OCI-LY7 (cell line): ENCODE measurements at regions not wholly inside any gene's neighbourhood (a gene's known extent, or its start where the extent isn't known, plus 50 kb on each side); places are given as distances from the start of the nearest gene placed in this dataset.
"Not testable (repeated sequence)": the region's sequence is repeated elsewhere in the genome, so short reads cannot be mapped to it uniquely, and the experiment has no call there.

ENCODE experiments used
- BruUV-seq: library from RNA; stranded (reverse); fragments of 400-500 nt; replicated peaks from 2 replicates; lab custom pipeline; 2021; lab: Mats Ljungman, UMichigan
- CTCF ChIA-PET: fragments of 300-600 bp; sonication (Branson Sonifier 250); formaldehyde crosslinking; loops from one replicate; lab custom pipeline; 2022; ENCODE audit warnings: antibody characterized with exemption; ENCODE audit not compliant: unreplicated experiment; lab: Charles Lee
- POLR2A ChIA-PET: fragments of 300-600 bp; sonication (Branson Sonifier 250); formaldehyde crosslinking; loops from one replicate; lab custom pipeline; 2022; ENCODE audit warnings: antibody characterized with exemption; lab: Charles Lee
- DNase-seq: peaks from one replicate; pipeline ENCODE4 v3.0.0-alpha.2; 2015; ENCODE audit warnings: low spot score
- H2AFZ ChIP-seq: fragments of 200-600 bp; sonication (generic), shearing (Covaris generic); 2 replicates; pipeline ENCODE4 v1.6.1; 2014; ENCODE audit warnings: mild to moderate bottlenecking, antibody characterized with exemption, low read length, moderate library complexity
- H3K27ac ChIP-seq: fragments of 200-600 bp; sonication (generic); 2 replicates; pipeline ENCODE4 v1.5.1; 2014; ENCODE audit warnings: mixed run types, low read depth, mild to moderate bottlenecking, moderate library complexity, low read length, inconsistent platforms; ENCODE audit not compliant: poor library complexity, severe bottlenecking
- H3K36me3 ChIP-seq: fragments of 200-600 bp; sonication (generic); 2 replicates; pipeline ENCODE4 v1.6.1; 2014; ENCODE audit warnings: mild to moderate bottlenecking, antibody characterized with exemption, low read length, moderate library complexity, mixed read lengths; ENCODE audit not compliant: insufficient read depth
- H3K4me1 ChIP-seq: fragments of 200-600 bp; sonication (generic); 2 replicates; pipeline ENCODE4 v1.5.1; 2014; ENCODE audit warnings: mild to moderate bottlenecking, low read length; ENCODE audit not compliant: insufficient read depth, poor library complexity, severe bottlenecking
- H3K4me2 ChIP-seq: fragments of 200-600 bp; sonication (generic); 2 replicates; pipeline ENCODE4 v1.6.1; 2014; ENCODE audit warnings: mild to moderate bottlenecking, low read length
- H3K4me3 ChIP-seq: fragments of 200-600 bp; sonication (generic); 2 replicates; pipeline ENCODE4 v1.5.1; 2014; ENCODE audit warnings: mild to moderate bottlenecking, low read depth, low read length; ENCODE audit not compliant: poor library complexity, severe bottlenecking
- H3K79me2 ChIP-seq: fragments of 200-600 bp; sonication (generic); 2 replicates; pipeline ENCODE4 v1.6.1; 2016; ENCODE audit warnings: low read depth, mild to moderate bottlenecking, low read length, moderate library complexity, mixed read lengths; ENCODE audit not compliant: insufficient read depth
- H3K9me2 ChIP-seq: fragments of 200-600 bp; sonication (generic); 2 replicates; pipeline ENCODE4 v1.6.1; 2016; ENCODE audit warnings: mild to moderate bottlenecking, low read length, mixed read lengths; ENCODE audit not compliant: insufficient read depth
- H3K9me3 ChIP-seq: fragments of 200-600 bp; sonication (generic); 2 replicates; pipeline ENCODE4 v1.6.1; 2014; ENCODE audit warnings: mild to moderate bottlenecking, mixed run types, low read length, mixed read lengths
- H4K20me1 ChIP-seq: fragments of 200-600 bp; sonication (generic); 2 replicates; pipeline ENCODE4 v1.6.1; 2014; ENCODE audit warnings: mild to moderate bottlenecking, antibody characterized with exemption, low read length, moderate library complexity, mixed read lengths; ENCODE audit not compliant: insufficient read depth
- EZH2phosphoT487 ChIP-seq: fragments of 200-600 bp; sonication (generic); IDR thresholded peaks from 2 replicates; pipeline ENCODE4 v1.6.1; 2018; ENCODE audit warnings: low read depth, borderline replicate concordance, mild to moderate bottlenecking, mixed run types, antibody characterized with exemption, low read length, moderate library complexity, mixed read lengths
- intact Hi-C: fragments of 100-400 bp; cut with micrococcal nuclease; formaldehyde crosslinking; loops from one replicate; pipeline ENCODE4 v1.10.0; 2022; ENCODE audit not compliant: unreplicated experiment
- TF ChIP-seq, protein P1 (sequence below): fragments of 200-600 bp; sonication (generic); conservative IDR thresholded peaks from 2 replicates; pipeline ENCODE4 v1.5.1; 2014; ENCODE audit warnings: mild to moderate bottlenecking, antibody characterized with exemption, low read length, moderate library complexity, mixed read lengths

- H3K9me3 ChIP-seq: no peaks in the 10 kb centered on the region
- ChIA-PET CTCF (no interaction called here), POLR2A (interaction anchor here (1.2 kb wide), 1 partner anchor 8 kb away, joined by 3 read pairs; no protein-coding TSS in a partner anchor)
- intact Hi-C loops: no loop called here
- no peak for DNase-seq
- no peak overlapping the region for H3K27ac ChIP-seq
- no peaks in the 10 kb centered on the region for H3K4me1 ChIP-seq
- H3K36me3 ChIP-seq: no peaks in the 10 kb centered on the region
- no TSS peak for BruUV-seq
- no peak overlapping the region for H3K4me2 ChIP-seq
- TF ChIP-seq, protein P1, sequence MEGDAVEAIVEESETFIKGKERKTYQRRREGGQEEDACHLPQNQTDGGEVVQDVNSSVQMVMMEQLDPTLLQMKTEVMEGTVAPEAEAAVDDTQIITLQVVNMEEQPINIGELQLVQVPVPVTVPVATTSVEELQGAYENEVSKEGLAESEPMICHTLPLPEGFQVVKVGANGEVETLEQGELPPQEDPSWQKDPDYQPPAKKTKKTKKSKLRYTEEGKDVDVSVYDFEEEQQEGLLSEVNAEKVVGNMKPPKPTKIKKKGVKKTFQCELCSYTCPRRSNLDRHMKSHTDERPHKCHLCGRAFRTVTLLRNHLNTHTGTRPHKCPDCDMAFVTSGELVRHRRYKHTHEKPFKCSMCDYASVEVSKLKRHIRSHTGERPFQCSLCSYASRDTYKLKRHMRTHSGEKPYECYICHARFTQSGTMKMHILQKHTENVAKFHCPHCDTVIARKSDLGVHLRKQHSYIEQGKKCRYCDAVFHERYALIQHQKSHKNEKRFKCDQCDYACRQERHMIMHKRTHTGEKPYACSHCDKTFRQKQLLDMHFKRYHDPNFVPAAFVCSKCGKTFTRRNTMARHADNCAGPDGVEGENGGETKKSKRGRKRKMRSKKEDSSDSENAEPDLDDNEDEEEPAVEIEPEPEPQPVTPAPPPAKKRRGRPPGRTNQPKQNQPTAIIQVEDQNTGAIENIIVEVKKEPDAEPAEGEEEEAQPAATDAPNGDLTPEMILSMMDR: no peak
- no peak for TF ChIP-seq EZH2phosphoT487
- no peak overlapping the region for H3K4me3 ChIP-seq
- H3K9me2 ChIP-seq: no peaks in the 10 kb centered on the region
- H2AFZ ChIP-seq: no peak overlapping the region
- H4K20me1 ChIP-seq: no peaks in the 10 kb centered on the region
- no peaks in the 10 kb centered on the region for H3K79me2 ChIP-seq
These were observed 83.9 kb upstream of the TSC22D2 start for GRCh38 chr3:150324245-150324644.

- CTCF ChIA-PET: no interaction called here
- BruUV-seq: no TSS peak
- Histone ChIP-seq H4K20me1 (no peaks in the 10 kb centered on the region), H3K36me3 (no peaks in the 10 kb centered on the region), H3K27ac (no peak overlapping the region), H2AFZ (no peak overlapping the region), H3K4me1 (no peaks in the 10 kb centered on the region), H3K9me2 (no peaks in the 10 kb centered on the region), H3K79me2 (no peaks in the 10 kb centered on the region), H3K4me2 (no peak overlapping the region), H3K9me3 (no peaks in the 10 kb centered on the region), H3K4me3 (no peak overlapping the region)
- DNase-seq: no peak
- POLR2A ChIA-PET: interaction anchor here (1.2 to 1.8 kb wide), 2 partner anchors 9 kb away, joined by 3 to 4 read pairs; no protein-coding TSS in a partner anchor
- no peak for TF ChIP-seq EZH2phosphoT487
- TF ChIP-seq, protein P1: no peak
- intact Hi-C loops: no loop called here
These were observed 84.3 kb upstream of the TSC22D2 start for GRCh38 chr3:150323770-150324169.

- CTCF ChIA-PET, H3K79me2 ChIP-seq, H3K9me3 ChIP-seq, H3K4me2 ChIP-seq, H4K20me1 ChIP-seq, BruUV-seq, H3K9me2 ChIP-seq, DNase-seq, H2AFZ ChIP-seq, H3K36me3 ChIP-seq, intact Hi-C loops, H3K4me1 ChIP-seq, H3K27ac ChIP-seq, H3K4me3 ChIP-seq: not testable (repeated sequence)
- POLR2A ChIA-PET: interaction anchor here (1.2 to 1.8 kb wide), 2 partner anchors 9 to 10 kb away, joined by 3 to 4 read pairs; no protein-coding TSS in a partner anchor
These were observed 85.0 kb upstream of the TSC22D2 start for GRCh38 chr3:150323091-150323490.

GRCh38 chr3:150320971-150321370 is 87.1 kb upstream of the TSC22D2 start:
- CTCF ChIA-PET, H3K27ac ChIP-seq, H2AFZ ChIP-seq, H3K9me2 ChIP-seq, H3K36me3 ChIP-seq, H3K9me3 ChIP-seq, H3K4me2 ChIP-seq, POLR2A ChIA-PET, H4K20me1 ChIP-seq, H3K4me1 ChIP-seq, intact Hi-C loops, H3K4me3 ChIP-seq, DNase-seq, BruUV-seq, H3K79me2 ChIP-seq: not testable (repeated sequence)
